Lower leg skin (tissue), 4 donors: ENCODE measurements at regions not wholly inside any gene's neighbourhood (a gene's known extent, or its start where the extent isn't known, plus 50 kb on each side); places are given as distances from the start of the nearest gene placed in this dataset.

Source experiments
- DNase-seq, 2 donors: peaks; one replicate each; pipeline ENCODE4 v3.0.0-alpha.2; 2019; ENCODE audit warnings: low spot score in 2 of 2
- H3K4me3 ChIP-seq: fragments of 200-600 bp; sonication (generic); 2 replicates; pipeline ENCODE4 v1.5.1; 2017; ENCODE audit warnings: mild to moderate bottlenecking, low read depth; ENCODE audit not compliant: poor library complexity, severe bottlenecking
- CTCF ChIP-seq, 3 donors: fragments of 450-650 bp; IDR thresholded peaks; one replicate each; pipeline ENCODE4 v1.5.1; 2016; ENCODE audit warnings: antibody characterized with exemption in 3 of 3, mild to moderate bottlenecking in 3 of 3, moderate library complexity in 2 of 3
- POLR2A ChIP-seq, 2 donors: fragments of 450-650 bp; IDR thresholded peaks; one replicate each; pipeline ENCODE4 v1.6.1; 2016 to 2017; ENCODE audit warnings: antibody characterized with exemption in 2 of 2, mild to moderate bottlenecking in 1 of 2, moderate library complexity in 1 of 2
- WGBS, 2 donors: methylation state at CpG; one replicate each; pipeline ENCODE4 v1.1.5; 2018; 5-methylcytosine and 5-hydroxymethylcytosine counted together
- intact Hi-C: fragments of 100-400 bp; cut with DNase I; formaldehyde crosslinking; loops from one replicate; pipeline ENCODE4 v1.15.0; 2023; ENCODE audit warnings: low total_unique reads

DNA sequence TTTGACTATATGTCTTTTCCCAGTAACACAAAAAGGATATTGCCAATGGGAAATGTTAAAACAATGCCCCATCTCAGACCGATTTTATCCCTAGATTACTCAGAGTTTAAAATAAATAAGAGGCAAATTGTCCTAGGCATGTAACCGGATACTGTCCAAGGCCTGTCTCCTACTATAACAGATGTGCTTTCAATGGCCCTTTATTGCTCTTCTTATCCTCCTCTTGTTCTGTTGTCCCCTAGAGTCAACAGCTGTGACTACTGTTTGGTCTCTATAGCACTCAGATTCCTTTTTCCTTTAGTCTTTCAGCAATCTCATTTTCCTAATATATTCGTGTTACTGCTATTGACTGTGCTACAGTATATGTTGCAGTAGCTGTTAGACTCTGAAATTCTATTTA lies 66.8 kb upstream of the PLS3 start:
- TF ChIP-seq POLR2A (IDR thresholded peaks at IDR 0.05) (no peak), CTCF (IDR thresholded peaks at IDR 0.05) (no peak)
- WGBS, 2 donors = 38 to 55% methylated on average over 3 of the region's 3 CpGs
- no peak overlapping the region for H3K4me3 ChIP-seq
- DNase-seq = no peak
- intact Hi-C loops = no loop called here

- intact Hi-C loops = no loop called here
- 55 to 78% methylated on average over 3 of the region's 3 CpGs for WGBS, 2 donors
- no peak for DNase-seq
- no peak overlapping the region for H3K4me3 ChIP-seq
- TF ChIP-seq CTCF (IDR thresholded peaks at IDR 0.05) (no peak), POLR2A (IDR thresholded peaks at IDR 0.05) (no peak)
These were observed 61.7 kb upstream of the PLS3 start for GRCh38 chrX:115499112-115499805.

DNA sequence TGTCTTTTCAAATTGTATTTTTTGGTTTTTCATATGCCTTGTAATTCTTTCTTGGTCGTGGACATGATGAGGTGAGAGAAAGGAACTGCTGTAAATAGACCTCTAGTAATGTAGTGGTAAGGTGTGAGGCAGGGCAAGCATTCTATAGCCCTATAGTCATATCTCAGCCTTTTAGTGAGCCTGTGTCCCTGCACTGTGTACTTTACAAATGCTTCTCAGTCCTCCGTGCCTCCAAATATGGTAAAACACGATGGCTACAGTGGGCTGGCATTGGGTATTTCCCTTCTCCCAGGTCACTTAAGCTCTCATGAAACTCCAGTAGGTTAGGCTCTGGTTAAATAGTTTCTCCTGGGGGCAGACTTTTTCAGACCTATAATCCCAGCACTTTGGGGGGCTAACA lies 57.9 kb upstream of the PLS3 start:
- no peak for DNase-seq
- TF ChIP-seq POLR2A (IDR thresholded peaks at IDR 0.05) (no peak), CTCF (IDR thresholded peaks at IDR 0.05) (no peak)
- WGBS, 2 donors = 61 to 81% methylated on average over 3 of the region's 3 CpGs
- H3K4me3 ChIP-seq = no peak overlapping the region
- intact Hi-C loops = no loop called here

DNA sequence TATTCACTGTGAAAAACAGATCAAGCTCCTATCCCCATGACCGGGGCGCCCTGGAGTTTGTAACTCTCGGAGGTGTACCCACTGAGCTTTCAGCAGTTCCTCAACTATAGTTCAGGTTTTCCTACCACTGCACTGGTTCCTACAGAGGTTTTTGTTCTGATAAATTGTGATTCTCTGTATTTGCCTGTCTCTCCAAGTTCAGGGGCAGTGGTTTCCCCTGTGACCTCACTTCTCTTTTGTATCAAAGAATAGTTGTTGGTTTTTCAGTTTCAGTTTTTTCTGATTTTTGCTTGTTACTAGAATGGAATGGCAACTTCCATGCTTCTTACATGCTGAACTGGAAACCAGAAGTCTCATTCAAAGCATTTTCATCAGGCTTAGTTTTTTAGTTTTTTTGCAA lies 56.8 kb upstream of the PLS3 start:
- H3K4me3 ChIP-seq = no peak overlapping the region
- peak in 1 of 2 donors; percentile 14 for DNase-seq
- 76 to 79% methylated on average over 3 of the region's 3 CpGs for WGBS, 2 donors
- TF ChIP-seq CTCF (IDR thresholded peaks at IDR 0.05) = no peak
- no peak for TF ChIP-seq POLR2A (IDR thresholded peaks at IDR 0.05)
- intact Hi-C loops = no loop called here
